Nephron (organoid): ENCODE measurements at regions not wholly inside any gene's neighbourhood (a gene's known extent, or its start where the extent isn't known, plus 50 kb on each side); places are given as distances from the start of the nearest gene placed in this dataset.

ENCODE experiments used
- H3K27ac Mint-ChIP-seq, 3 experiments: 2 replicates each; pipeline ENCODE4 v1.8.0; 2020; ENCODE audit warnings: mixed read lengths in 3 of 3, mild to moderate bottlenecking in 2 of 3, moderate library complexity in 1 of 3
- H3K27me3 Mint-ChIP-seq: 2 replicates; pipeline ENCODE4 v1.8.0; 2021; ENCODE audit warnings: low read depth, mild to moderate bottlenecking, moderate library complexity, mixed read lengths
- H3K36me3 Mint-ChIP-seq: 2 replicates; pipeline ENCODE4 v1.8.0; 2020; ENCODE audit warnings: low read depth, mixed read lengths
- H3K4me1 Mint-ChIP-seq: 2 replicates; pipeline ENCODE4 v1.8.0; 2020; ENCODE audit warnings: mixed read lengths
- H3K4me3 Mint-ChIP-seq, 3 experiments: 2 replicates each; pipeline ENCODE4 v1.8.0; 2020; ENCODE audit warnings: mild to moderate bottlenecking in 3 of 3, mixed read lengths in 3 of 3, moderate library complexity in 2 of 3
- H3K9me3 Mint-ChIP-seq: 2 replicates; pipeline ENCODE4 v1.8.0; 2020; ENCODE audit warnings: mixed read lengths
- TF ChIP-seq, protein P1 (sequence below), 3 experiments: fragments of 200-600 bp; sonication (generic); IDR thresholded peaks; one replicate each; pipeline ENCODE4 v1.5.0; 2021; ENCODE audit warnings: antibody characterized with exemption in 3 of 3; ENCODE audit not compliant: unreplicated experiment in 3 of 3

DNA sequence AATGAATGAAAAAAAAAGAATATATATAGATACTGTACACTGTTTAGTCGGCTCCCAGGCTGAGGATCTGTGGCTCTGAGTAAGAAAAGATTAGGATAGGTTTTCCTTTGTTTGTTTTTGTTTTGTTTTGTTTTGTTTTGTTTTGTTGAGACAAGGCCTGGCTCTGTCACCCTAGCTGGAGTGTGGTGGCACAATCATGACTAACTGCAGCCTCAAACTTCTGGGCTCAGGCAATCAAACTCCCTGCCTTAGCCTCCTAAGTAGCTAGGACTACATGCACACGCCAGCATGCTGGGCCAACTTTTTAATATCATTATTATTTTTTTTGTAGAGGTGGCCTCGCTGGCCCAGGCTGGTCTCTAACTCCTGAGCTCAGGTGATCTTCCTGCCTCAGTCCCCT, 87.9 kb upstream of the PTBP2 start:
- no peaks in the 10 kb centered on the region for H3K9me3 Mint-ChIP-seq
- H3K4me1 Mint-ChIP-seq = no peaks in the 10 kb centered on the region
- no peaks in the 10 kb centered on the region for H3K36me3 Mint-ChIP-seq
- H3K4me3 Mint-ChIP-seq = no peak overlapping the region
- H3K27me3 Mint-ChIP-seq = no peaks in the 10 kb centered on the region
- TF ChIP-seq, protein P1, sequence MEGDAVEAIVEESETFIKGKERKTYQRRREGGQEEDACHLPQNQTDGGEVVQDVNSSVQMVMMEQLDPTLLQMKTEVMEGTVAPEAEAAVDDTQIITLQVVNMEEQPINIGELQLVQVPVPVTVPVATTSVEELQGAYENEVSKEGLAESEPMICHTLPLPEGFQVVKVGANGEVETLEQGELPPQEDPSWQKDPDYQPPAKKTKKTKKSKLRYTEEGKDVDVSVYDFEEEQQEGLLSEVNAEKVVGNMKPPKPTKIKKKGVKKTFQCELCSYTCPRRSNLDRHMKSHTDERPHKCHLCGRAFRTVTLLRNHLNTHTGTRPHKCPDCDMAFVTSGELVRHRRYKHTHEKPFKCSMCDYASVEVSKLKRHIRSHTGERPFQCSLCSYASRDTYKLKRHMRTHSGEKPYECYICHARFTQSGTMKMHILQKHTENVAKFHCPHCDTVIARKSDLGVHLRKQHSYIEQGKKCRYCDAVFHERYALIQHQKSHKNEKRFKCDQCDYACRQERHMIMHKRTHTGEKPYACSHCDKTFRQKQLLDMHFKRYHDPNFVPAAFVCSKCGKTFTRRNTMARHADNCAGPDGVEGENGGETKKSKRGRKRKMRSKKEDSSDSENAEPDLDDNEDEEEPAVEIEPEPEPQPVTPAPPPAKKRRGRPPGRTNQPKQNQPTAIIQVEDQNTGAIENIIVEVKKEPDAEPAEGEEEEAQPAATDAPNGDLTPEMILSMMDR (IDR thresholded peaks at IDR 0.05; ENCODE audit: unreplicated experiment in 3 of 3) = no peak
- H3K27ac Mint-ChIP-seq = no peak overlapping the region

DNA sequence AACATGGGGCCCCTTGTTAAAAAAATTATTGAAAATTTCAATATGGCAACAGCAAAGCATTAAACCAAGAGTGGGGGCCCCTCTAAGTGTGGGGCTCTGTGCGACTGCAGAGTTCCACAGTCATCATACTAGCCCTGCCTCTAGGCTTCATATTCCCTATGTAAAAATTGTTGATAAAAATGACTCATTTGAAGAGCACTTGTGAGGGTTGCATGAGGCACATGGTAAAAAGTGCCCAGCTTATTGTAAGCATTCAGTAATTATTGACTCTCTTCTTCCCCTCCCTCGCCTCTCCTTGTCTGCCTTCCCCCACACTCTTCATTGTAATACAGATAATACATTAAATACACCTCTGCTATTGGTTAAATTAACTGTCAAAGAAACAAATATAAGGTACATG, 86.7 kb upstream of the PTBP2 start:
- Mint-ChIP-seq H3K27me3 (no peaks in the 10 kb centered on the region), H3K36me3 (no peaks in the 10 kb centered on the region), H3K27ac (no peak overlapping the region), H3K4me3 (no peak overlapping the region), H3K4me1 (peaks cover 4% of the 10 kb centered on the region), H3K9me3 (no peaks in the 10 kb centered on the region)
- TF ChIP-seq, protein P1 (IDR thresholded peaks at IDR 0.05; ENCODE audit: unreplicated experiment in 3 of 3) = no peak

DNA sequence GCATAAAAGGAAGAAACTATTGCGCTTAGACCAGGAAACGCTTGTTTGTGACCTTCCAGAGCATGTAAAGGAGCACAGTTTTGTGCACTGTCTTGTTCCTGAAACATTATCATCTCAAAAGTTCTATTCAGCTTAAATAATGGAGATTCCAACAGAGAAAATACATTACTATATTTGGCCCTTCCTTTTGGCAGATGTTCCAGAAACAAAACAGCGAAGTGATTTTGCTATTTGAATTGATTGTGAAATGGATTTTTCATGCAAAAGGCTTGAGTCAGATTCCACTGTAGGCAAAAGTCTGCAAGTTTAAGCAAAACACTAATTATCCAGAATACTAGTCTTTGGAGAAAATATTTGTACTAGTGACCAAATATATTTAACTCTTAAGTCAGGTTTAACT, 80.3 kb upstream of the PTBP2 start:
- H3K27ac Mint-ChIP-seq = no peak overlapping the region
- peaks cover 11% of the 10 kb centered on the region for H3K4me1 Mint-ChIP-seq
- H3K27me3 Mint-ChIP-seq = no peaks in the 10 kb centered on the region
- no peaks in the 10 kb centered on the region for H3K9me3 Mint-ChIP-seq
- TF ChIP-seq, protein P1 (IDR thresholded peaks at IDR 0.05; ENCODE audit: unreplicated experiment in 3 of 3) = no peak
- no peaks in the 10 kb centered on the region for H3K36me3 Mint-ChIP-seq
- no peak overlapping the region for H3K4me3 Mint-ChIP-seq

DNA sequence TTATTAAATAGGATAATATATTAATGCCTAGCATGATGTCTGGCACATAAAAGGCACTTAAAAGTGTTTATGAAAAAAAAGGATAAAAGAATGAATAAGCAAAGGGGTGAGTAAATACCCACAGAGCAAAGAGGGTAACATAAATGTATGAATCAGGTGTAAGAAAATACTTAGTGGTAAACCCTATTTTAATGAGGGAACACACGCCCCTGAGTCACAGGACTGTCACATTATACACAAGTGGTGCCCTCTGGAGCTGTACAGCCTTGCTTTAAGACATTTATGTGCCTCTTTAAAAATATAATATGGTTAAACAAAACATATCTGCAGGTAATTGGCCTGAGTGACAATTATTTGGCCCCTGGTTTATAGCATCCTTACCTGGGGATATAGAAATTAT, 78.1 kb upstream of the PTBP2 start:
- TF ChIP-seq, protein P1 (IDR thresholded peaks at IDR 0.05; ENCODE audit: unreplicated experiment in 3 of 3) = no peak
- Mint-ChIP-seq H3K27ac (no peak overlapping the region), H3K4me3 (no peak overlapping the region), H3K27me3 (no peaks in the 10 kb centered on the region), H3K4me1 (peaks cover 11% of the 10 kb centered on the region), H3K36me3 (no peaks in the 10 kb centered on the region), H3K9me3 (no peaks in the 10 kb centered on the region)

DNA sequence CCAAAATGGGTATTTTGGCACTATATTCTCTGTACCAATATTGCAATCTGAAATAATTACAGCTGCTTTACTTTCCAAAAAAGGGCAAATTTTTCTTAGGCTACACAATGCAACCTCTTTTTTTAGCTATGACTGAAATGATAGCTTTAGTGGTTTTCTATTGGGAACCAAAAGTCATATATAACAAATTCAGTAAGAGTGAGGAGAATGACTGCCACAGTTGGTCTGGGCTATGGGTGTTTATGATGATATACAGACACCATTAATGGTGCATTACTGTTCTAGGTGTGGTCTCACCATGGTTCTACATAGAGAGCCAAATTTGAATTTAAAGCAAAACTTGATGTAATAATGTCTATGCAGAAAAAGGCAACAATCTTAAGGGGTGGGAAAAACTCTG, 72.3 kb upstream of the PTBP2 start:
- Mint-ChIP-seq H3K4me3 (no peak overlapping the region), H3K27ac (no peak overlapping the region), H3K36me3 (no peaks in the 10 kb centered on the region), H3K27me3 (no peaks in the 10 kb centered on the region), H3K9me3 (peaks cover 15% of the 10 kb centered on the region), H3K4me1 (no peaks in the 10 kb centered on the region)
- TF ChIP-seq, protein P1 (IDR thresholded peaks at IDR 0.05; ENCODE audit: unreplicated experiment in 3 of 3) = no peak

DNA sequence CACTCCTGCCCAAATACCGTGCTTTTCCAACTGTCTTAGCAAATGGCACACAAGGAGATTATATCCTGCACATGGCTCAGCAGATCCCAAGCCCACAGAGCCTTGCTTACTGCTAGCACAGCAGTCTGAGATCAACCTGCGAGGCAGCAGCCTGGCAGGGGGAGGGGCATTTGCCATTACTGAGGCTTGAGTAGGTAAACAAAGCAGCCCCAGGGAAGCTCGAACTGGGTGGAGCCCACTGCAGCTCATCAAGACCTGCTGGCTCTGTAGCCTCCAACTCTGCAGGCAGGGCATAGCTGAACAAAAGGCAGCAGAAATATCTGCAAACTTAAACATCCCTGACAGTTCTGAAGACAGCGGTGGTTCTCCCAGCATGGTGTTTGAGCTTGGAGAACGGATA, 70.1 kb upstream of the PTBP2 start:
- Mint-ChIP-seq H3K4me1 (no peaks in the 10 kb centered on the region), H3K27ac (no peak overlapping the region), H3K36me3 (no peaks in the 10 kb centered on the region), H3K4me3 (no peak overlapping the region), H3K27me3 (no peaks in the 10 kb centered on the region), H3K9me3 (peaks cover 23% of the 10 kb centered on the region)
- TF ChIP-seq, protein P1 (IDR thresholded peaks at IDR 0.05; ENCODE audit: unreplicated experiment in 3 of 3) = no peak
